ENCODE measurements at regions not wholly inside any gene's neighbourhood (a gene's known extent, or its start where the extent isn't known, plus 50 kb on each side); places are given as distances from the start of the nearest gene placed in this dataset.

DNA sequence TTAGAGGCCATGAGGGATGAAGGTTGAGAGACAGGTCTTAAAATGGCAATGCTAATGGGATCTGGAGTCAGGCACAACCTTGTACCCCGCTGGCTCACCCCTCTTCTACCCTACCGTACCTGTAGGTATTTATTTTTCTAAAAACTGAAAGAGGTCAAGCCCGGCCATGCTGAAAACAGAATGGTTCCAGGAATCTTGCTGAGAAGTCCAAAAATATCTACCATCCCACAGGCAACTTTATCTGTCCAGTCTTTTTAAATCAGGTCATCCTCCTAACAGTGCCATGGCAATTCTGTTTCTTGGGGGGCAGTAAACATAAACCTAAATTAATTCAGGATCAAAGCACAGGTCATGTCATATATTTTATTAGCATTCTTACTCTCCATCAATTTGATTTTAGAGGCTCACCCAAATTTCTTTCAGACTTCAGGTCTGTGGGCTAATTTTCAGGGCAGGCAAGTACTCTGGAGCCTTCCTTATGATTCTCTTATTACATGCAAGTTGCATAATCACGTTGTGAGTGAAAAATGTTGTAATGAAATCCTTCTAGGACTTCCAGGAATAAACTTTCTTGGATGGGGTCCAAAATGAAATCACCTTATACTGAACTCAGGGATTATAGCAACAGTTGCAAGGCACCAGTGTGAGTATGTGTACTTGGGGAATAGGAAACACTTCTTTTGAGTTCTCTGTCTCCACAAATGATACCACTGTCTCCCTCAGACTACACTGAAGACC is 102.7 kb upstream of the NREP start:
- TF ChIP-seq, protein P1, sequence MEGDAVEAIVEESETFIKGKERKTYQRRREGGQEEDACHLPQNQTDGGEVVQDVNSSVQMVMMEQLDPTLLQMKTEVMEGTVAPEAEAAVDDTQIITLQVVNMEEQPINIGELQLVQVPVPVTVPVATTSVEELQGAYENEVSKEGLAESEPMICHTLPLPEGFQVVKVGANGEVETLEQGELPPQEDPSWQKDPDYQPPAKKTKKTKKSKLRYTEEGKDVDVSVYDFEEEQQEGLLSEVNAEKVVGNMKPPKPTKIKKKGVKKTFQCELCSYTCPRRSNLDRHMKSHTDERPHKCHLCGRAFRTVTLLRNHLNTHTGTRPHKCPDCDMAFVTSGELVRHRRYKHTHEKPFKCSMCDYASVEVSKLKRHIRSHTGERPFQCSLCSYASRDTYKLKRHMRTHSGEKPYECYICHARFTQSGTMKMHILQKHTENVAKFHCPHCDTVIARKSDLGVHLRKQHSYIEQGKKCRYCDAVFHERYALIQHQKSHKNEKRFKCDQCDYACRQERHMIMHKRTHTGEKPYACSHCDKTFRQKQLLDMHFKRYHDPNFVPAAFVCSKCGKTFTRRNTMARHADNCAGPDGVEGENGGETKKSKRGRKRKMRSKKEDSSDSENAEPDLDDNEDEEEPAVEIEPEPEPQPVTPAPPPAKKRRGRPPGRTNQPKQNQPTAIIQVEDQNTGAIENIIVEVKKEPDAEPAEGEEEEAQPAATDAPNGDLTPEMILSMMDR (conservative IDR thresholded peaks at IDR 0.05; ENCODE audit: low read depth, low read length): no peak
- no peak for TF ChIP-seq EZH2 (IDR thresholded peaks at IDR 0.05; ENCODE audit: borderline replicate concordance, low read depth, low read length, poor library complexity, severe bottlenecking)

Data from A673 (cell line).